Mammary epithelial cell (primary cell): ENCODE measurements at regions not wholly inside any gene's neighbourhood (a gene's known extent, or its start where the extent isn't known, plus 50 kb on each side); places are given as distances from the start of the nearest gene placed in this dataset.

Experiments used
- EZH2 ChIP-seq: IDR thresholded peaks from 2 replicates; pipeline ENCODE4 v1.6.1; 2012; ENCODE audit warnings: low read length, inconsistent platforms, borderline replicate concordance
- TF ChIP-seq, protein P1 (sequence below), 2 donors: IDR thresholded peaks in 1 of 2; conservative IDR thresholded peaks in 1 of 2; 2 replicates each; pipeline ENCODE4 v1.5.1; 2011 to 2012; ENCODE audit warnings: inconsistent platforms in 2 of 2, low read length in 2 of 2, mild to moderate bottlenecking in 2 of 2, control low read depth in 1 of 2, low read depth in 1 of 2; ENCODE audit not compliant: insufficient read depth in 1 of 2; ENCODE audit errors: extremely low read depth in 1 of 2

- TF ChIP-seq, protein P1, sequence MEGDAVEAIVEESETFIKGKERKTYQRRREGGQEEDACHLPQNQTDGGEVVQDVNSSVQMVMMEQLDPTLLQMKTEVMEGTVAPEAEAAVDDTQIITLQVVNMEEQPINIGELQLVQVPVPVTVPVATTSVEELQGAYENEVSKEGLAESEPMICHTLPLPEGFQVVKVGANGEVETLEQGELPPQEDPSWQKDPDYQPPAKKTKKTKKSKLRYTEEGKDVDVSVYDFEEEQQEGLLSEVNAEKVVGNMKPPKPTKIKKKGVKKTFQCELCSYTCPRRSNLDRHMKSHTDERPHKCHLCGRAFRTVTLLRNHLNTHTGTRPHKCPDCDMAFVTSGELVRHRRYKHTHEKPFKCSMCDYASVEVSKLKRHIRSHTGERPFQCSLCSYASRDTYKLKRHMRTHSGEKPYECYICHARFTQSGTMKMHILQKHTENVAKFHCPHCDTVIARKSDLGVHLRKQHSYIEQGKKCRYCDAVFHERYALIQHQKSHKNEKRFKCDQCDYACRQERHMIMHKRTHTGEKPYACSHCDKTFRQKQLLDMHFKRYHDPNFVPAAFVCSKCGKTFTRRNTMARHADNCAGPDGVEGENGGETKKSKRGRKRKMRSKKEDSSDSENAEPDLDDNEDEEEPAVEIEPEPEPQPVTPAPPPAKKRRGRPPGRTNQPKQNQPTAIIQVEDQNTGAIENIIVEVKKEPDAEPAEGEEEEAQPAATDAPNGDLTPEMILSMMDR (conservative IDR thresholded peaks at IDR 0.05 in 1 of 2, IDR thresholded peaks at IDR 0.05 in 1 of 2; ENCODE audit: extremely low read depth in 1 of 2, insufficient read depth in 1 of 2, low read depth in 1 of 2, low read length in 2 of 2), result no peak
- TF ChIP-seq EZH2, result no peak
These were observed 78.0 kb upstream of the BCOR start for GRCh38 chrX:40175511-40176350.
